RWPE2 (cell line): ENCODE measurements at regions not wholly inside any gene's neighbourhood (a gene's known extent, or its start where the extent isn't known, plus 50 kb on each side); places are given as distances from the start of the nearest gene placed in this dataset.

Experiments
- ATAC-seq: fragments of 200-7000 bp; cut with Tn5 transposase; 3 replicates; pipeline ENCODE4 v1.9.1; 2021; ENCODE audit warnings: low read depth
- DNase-seq: peaks from one replicate; pipeline ENCODE4 v3.0.0-alpha.2; 2020; ENCODE audit warnings: low spot score
- H3K27ac ChIP-seq: fragments of 450-650 bp; 2 replicates; pipeline ENCODE4 v1.5.1; 2017; ENCODE audit warnings: mild to moderate bottlenecking; ENCODE audit not compliant: poor library complexity, severe bottlenecking
- H3K27me3 ChIP-seq: fragments of 250-450 bp; sonication (Bioruptor Pico); 2 replicates; pipeline ENCODE4 v1.5.1; 2021; ENCODE audit warnings: mild to moderate bottlenecking, moderate library complexity; ENCODE audit not compliant: insufficient read depth, poor library complexity, severe bottlenecking
- H3K36me3 ChIP-seq: fragments of 250-450 bp; sonication (Bioruptor Pico); 2 replicates; pipeline ENCODE4 v1.5.1; 2020; ENCODE audit warnings: low read depth, mild to moderate bottlenecking, moderate library complexity
- H3K4me1 ChIP-seq: fragments of 250-450 bp; sonication (Bioruptor Pico); 2 replicates; pipeline ENCODE4 v1.5.1; 2021; ENCODE audit warnings: mild to moderate bottlenecking, moderate library complexity; ENCODE audit not compliant: insufficient read depth, poor library complexity, severe bottlenecking
- H3K4me3 ChIP-seq: fragments of 250-450 bp; sonication (Bioruptor Pico); 2 replicates; pipeline ENCODE4 v1.5.1; 2021; ENCODE audit warnings: mild to moderate bottlenecking, moderate library complexity; ENCODE audit not compliant: severe bottlenecking
- H3K9me3 ChIP-seq: fragments of 250-450 bp; sonication (Bioruptor Pico); 2 replicates; pipeline ENCODE4 v1.5.1; 2021; ENCODE audit warnings: mild to moderate bottlenecking, moderate library complexity; ENCODE audit not compliant: severe bottlenecking
- CTCF ChIP-seq: fragments of 450-650 bp; IDR thresholded peaks from one replicate; pipeline ENCODE4 v1.5.1; 2017; ENCODE audit warnings: mild to moderate bottlenecking, moderate library complexity; ENCODE audit not compliant: poor library complexity, severe bottlenecking

GRCh38 chr12:115657081-115658013 lies 620.1 kb downstream of the MED13L start:
- peaks cover 22% of the 10 kb centered on the region for H3K4me1 ChIP-seq
- no peak for TF ChIP-seq CTCF
- DNase-seq (no peak), ATAC-seq (peak; percentile 40; the same call in 1 of the 3 replicates)
- H3K27me3 ChIP-seq: no peaks in the 10 kb centered on the region
- no peaks in the 10 kb centered on the region for H3K36me3 ChIP-seq
- H3K9me3 ChIP-seq: no peaks in the 10 kb centered on the region
- no peak overlapping the region for H3K4me3 ChIP-seq
- H3K27ac ChIP-seq: peak overlapping the region; percentile 33

DNA sequence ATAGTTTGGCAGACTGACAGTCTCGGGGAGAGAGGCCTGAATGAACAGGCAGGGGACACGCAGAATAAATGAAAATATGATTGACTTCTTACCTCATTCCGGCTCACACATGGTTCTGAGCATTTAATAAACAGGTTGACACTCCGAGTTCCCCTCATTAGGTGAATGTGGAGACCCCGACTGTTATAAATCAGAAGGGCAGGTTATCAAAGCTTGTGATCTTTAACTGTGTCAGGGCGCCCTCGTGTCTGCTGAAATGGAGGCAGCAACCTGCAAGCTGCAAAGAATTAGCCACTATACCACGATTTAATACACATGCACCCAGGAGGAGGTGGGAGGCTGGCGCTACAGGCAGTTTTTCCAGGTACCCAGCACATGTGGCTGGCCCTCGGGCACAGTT lies 627.5 kb downstream of the MED13L start:
- H3K9me3 ChIP-seq: no peaks in the 10 kb centered on the region
- H3K36me3 ChIP-seq: no peaks in the 10 kb centered on the region
- TF ChIP-seq CTCF: no peak
- no peaks in the 10 kb centered on the region for H3K27me3 ChIP-seq
- H3K27ac ChIP-seq: no peak overlapping the region
- H3K4me3 ChIP-seq: no peak overlapping the region
- ATAC-seq: no peak
- DNase-seq: no peak
- H3K4me1 ChIP-seq: no peaks in the 10 kb centered on the region

GRCh38 chr12:115648463-115648862 lies 629.0 kb downstream of the MED13L start:
- Histone ChIP-seq H3K4me1 (no peaks in the 10 kb centered on the region), H3K9me3 (no peaks in the 10 kb centered on the region), H3K27me3 (no peaks in the 10 kb centered on the region), H3K27ac (no peak overlapping the region), H3K4me3 (no peak overlapping the region), H3K36me3 (no peaks in the 10 kb centered on the region)
- no peak for TF ChIP-seq CTCF
- ATAC-seq (no peak), DNase-seq (no peak)

- H3K9me3 ChIP-seq: no peaks in the 10 kb centered on the region
- DNase-seq (no peak), ATAC-seq (no peak)
- H3K27me3 ChIP-seq: no peaks in the 10 kb centered on the region
- H3K27ac ChIP-seq: no peak overlapping the region
- TF ChIP-seq CTCF: no peak
- H3K4me1 ChIP-seq: no peaks in the 10 kb centered on the region
- H3K4me3 ChIP-seq: no peak overlapping the region
- no peaks in the 10 kb centered on the region for H3K36me3 ChIP-seq
Measured at GRCh38 chr12:115646210-115646609, 631.3 kb downstream of the MED13L start.

GRCh38 chr12:115640929-115641328 lies 636.6 kb downstream of the MED13L start:
- no peaks in the 10 kb centered on the region for H3K4me1 ChIP-seq
- H3K36me3 ChIP-seq: no peaks in the 10 kb centered on the region
- H3K9me3 ChIP-seq: no peaks in the 10 kb centered on the region
- no peak overlapping the region for H3K4me3 ChIP-seq
- peak; percentile 61; the same call in 2 of the 3 replicates for ATAC-seq
- no peak for DNase-seq
- TF ChIP-seq CTCF: no peak
- H3K27me3 ChIP-seq: no peaks in the 10 kb centered on the region
- H3K27ac ChIP-seq: no peak overlapping the region
